ENCODE measurements at regions not wholly inside any gene's neighbourhood (a gene's known extent, or its start where the extent isn't known, plus 50 kb on each side); places are given as distances from the start of the nearest gene placed in this dataset.

DNA sequence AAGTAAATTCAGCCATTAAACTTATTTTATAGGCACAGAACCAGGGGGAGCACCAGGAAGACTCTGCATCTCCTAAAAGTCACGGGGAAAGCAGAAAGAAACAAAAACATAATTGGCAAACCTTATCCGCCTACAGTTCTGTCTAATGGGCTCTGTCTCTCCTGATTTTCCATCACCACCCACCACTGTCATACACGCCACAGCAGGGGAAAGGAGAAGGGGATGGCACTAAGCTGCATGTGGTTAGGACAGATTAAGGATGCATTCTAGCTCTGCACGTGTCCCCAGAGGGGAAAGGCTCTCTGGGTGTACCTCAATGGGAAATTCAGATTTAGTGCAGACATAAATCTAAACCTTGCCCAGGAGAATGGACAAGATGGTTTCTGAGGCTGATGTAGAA, 359.8 kb downstream of the TMEM114 start:
- POLR2A ChIA-PET = no interaction called here
- H3K27ac Mint-ChIP-seq = no peak overlapping the region
- Histone ChIP-seq H2AFZ (ENCODE audit: insufficient read depth, low read depth, low read length, poor library complexity, severe bottlenecking) (no peak overlapping the region), H3K79me2 (ENCODE audit: control insufficient read depth, insufficient read depth, low read length) (no peaks in the 10 kb centered on the region), H3K4me1 (ENCODE audit: control insufficient read depth in 2 of 2, insufficient read depth in 2 of 2, low read length in 2 of 2) (no peaks in the 10 kb centered on the region), H4K20me1 (ENCODE audit: control insufficient read depth, insufficient read depth, low read length, poor library complexity, severe bottlenecking) (no peaks in the 10 kb centered on the region), H3K36me3 (replicated peaks in 1 of 2; ENCODE audit: control extremely low read depth in 1 of 2, control insufficient read depth in 1 of 2, extremely low read depth in 1 of 2, insufficient read depth in 2 of 2, low read length in 1 of 2) (no peaks in the 10 kb centered on the region), H3K27ac (ENCODE audit: low read length in 2 of 2) (no peak overlapping the region), H3K9me3 (ENCODE audit: control extremely low read depth in 1 of 3, control insufficient read depth in 2 of 3, insufficient read depth in 1 of 3, low read length in 2 of 3) (no peaks in the 10 kb centered on the region), H3K4me3 (ENCODE audit: control extremely low read depth in 1 of 5, extremely low read depth in 1 of 5, insufficient read depth in 1 of 5, low read depth in 2 of 5, low read length in 4 of 5) (no peak overlapping the region), H3K27me3 (replicated peaks in 1 of 4; ENCODE audit: control extremely low read depth in 1 of 4, control insufficient read depth in 3 of 4, insufficient read depth in 4 of 4, low read length in 3 of 4) (no peaks in the 10 kb centered on the region), H3K9ac (ENCODE audit: low read length) (no peak overlapping the region), H3K4me2 (replicated peaks; ENCODE audit: low read depth, low read length, poor library complexity, severe bottlenecking) (no peak overlapping the region)
- H3K4me3 Mint-ChIP-seq = no peak overlapping the region
- H3K27me3 Mint-ChIP-seq = no peaks in the 10 kb centered on the region
- TF ChIP-seq, protein P1, sequence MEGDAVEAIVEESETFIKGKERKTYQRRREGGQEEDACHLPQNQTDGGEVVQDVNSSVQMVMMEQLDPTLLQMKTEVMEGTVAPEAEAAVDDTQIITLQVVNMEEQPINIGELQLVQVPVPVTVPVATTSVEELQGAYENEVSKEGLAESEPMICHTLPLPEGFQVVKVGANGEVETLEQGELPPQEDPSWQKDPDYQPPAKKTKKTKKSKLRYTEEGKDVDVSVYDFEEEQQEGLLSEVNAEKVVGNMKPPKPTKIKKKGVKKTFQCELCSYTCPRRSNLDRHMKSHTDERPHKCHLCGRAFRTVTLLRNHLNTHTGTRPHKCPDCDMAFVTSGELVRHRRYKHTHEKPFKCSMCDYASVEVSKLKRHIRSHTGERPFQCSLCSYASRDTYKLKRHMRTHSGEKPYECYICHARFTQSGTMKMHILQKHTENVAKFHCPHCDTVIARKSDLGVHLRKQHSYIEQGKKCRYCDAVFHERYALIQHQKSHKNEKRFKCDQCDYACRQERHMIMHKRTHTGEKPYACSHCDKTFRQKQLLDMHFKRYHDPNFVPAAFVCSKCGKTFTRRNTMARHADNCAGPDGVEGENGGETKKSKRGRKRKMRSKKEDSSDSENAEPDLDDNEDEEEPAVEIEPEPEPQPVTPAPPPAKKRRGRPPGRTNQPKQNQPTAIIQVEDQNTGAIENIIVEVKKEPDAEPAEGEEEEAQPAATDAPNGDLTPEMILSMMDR (IDR thresholded peaks at IDR 0.05) = no peak
- TF ChIP-seq EZH2 (IDR thresholded peaks at IDR 0.05; ENCODE audit: borderline replicate concordance, insufficient read depth, low read depth, low read length, poor library complexity, severe bottlenecking) = no peak
- intact Hi-C loops (cut with micrococcal nuclease) = no loop called here
- ATAC-seq (ENCODE audit: low read depth) (no peak), DNase-seq (no peak)
- CTCF ChIA-PET = no interaction called here
- WGBS (ENCODE audit: insufficient coverage) = 48% methylated on average over 2 of the region's 4 CpGs
- no peaks in the 10 kb centered on the region for H3K9me3 Mint-ChIP-seq (ENCODE audit: insufficient read depth)
- H3K4me1 Mint-ChIP-seq = no peaks in the 10 kb centered on the region

DNA sequence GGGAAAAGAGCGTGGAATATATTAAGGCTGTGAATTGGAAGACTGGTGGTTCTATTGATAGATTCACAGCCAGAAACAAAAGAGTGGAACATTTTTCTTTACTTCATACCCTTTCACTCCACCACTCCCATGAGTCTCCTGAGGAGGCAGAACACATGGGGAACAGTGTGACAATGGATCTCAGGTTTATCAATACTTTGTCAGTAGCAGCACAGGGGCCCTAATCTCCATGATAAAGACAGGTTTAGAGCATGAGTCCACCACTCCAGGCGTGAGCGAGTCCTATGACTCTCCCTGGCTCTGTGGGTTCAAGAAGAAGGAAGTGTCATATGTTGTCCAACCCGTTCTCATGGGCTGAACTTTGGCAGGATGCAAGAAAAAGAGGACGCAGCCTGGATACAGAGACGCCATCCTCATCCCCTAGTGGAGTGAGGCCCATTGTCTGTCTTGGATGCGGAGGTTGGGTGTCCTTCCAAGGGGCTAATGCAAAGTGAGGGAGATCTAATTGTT, 361.2 kb downstream of the TMEM114 start:
- Mint-ChIP-seq H3K4me1 (no peaks in the 10 kb centered on the region), H3K27me3 (no peaks in the 10 kb centered on the region), H3K4me3 (no peak overlapping the region), H3K27ac (no peak overlapping the region), H3K9me3 (ENCODE audit: insufficient read depth) (no peaks in the 10 kb centered on the region)
- no peaks in the 10 kb centered on the region for H3K4me1 ChIP-seq (ENCODE audit: control insufficient read depth in 2 of 2, insufficient read depth in 2 of 2, low read length in 2 of 2)
- H3K36me3 ChIP-seq (replicated peaks in 1 of 2; ENCODE audit: control extremely low read depth in 1 of 2, control insufficient read depth in 1 of 2, extremely low read depth in 1 of 2, insufficient read depth in 2 of 2, low read length in 1 of 2) = no peaks in the 10 kb centered on the region
- DNase-seq (no peak), ATAC-seq (ENCODE audit: low read depth) (no peak)
- H3K27me3 ChIP-seq (replicated peaks in 1 of 4; ENCODE audit: control extremely low read depth in 1 of 4, control insufficient read depth in 3 of 4, insufficient read depth in 4 of 4, low read length in 3 of 4) = no peaks in the 10 kb centered on the region
- POLR2A ChIA-PET = no interaction called here
- H3K9me3 ChIP-seq (ENCODE audit: control extremely low read depth in 1 of 3, control insufficient read depth in 2 of 3, insufficient read depth in 1 of 3, low read length in 2 of 3) = no peaks in the 10 kb centered on the region
- no peak overlapping the region for H2AFZ ChIP-seq (ENCODE audit: insufficient read depth, low read depth, low read length, poor library complexity, severe bottlenecking)
- no peaks in the 10 kb centered on the region for H3K79me2 ChIP-seq (ENCODE audit: control insufficient read depth, insufficient read depth, low read length)
- TF ChIP-seq, protein P1 (IDR thresholded peaks at IDR 0.05) = no peak
- no peak for TF ChIP-seq EZH2 (IDR thresholded peaks at IDR 0.05; ENCODE audit: borderline replicate concordance, insufficient read depth, low read depth, low read length, poor library complexity, severe bottlenecking)
- no peaks in the 10 kb centered on the region for H4K20me1 ChIP-seq (ENCODE audit: control insufficient read depth, insufficient read depth, low read length, poor library complexity, severe bottlenecking)
- H3K27ac ChIP-seq (ENCODE audit: low read length in 2 of 2) = no peak overlapping the region
- H3K9ac ChIP-seq (ENCODE audit: low read length) = no peak overlapping the region
- no peak overlapping the region for H3K4me3 ChIP-seq (ENCODE audit: control extremely low read depth in 1 of 5, extremely low read depth in 1 of 5, insufficient read depth in 1 of 5, low read depth in 2 of 5, low read length in 4 of 5)
- 55% methylated on average over 5 of the region's 7 CpGs for WGBS (ENCODE audit: insufficient coverage)
- CTCF ChIA-PET = no interaction called here
- no peak overlapping the region for H3K4me2 ChIP-seq (replicated peaks; ENCODE audit: low read depth, low read length, poor library complexity, severe bottlenecking)
- intact Hi-C loops (cut with micrococcal nuclease) = no loop called here
